WTC11 (cell line): ENCODE measurements at regions not wholly inside any gene's neighbourhood (a gene's known extent, or its start where the extent isn't known, plus 50 kb on each side); places are given as distances from the start of the nearest gene placed in this dataset.

Source experiments
- ATAC-seq: fragments of 200-7000 bp; cut with Tn5 transposase; 2 replicates; pipeline ENCODE4 v1.10.0; 2021; ENCODE audit warnings: mild to moderate bottlenecking, moderate library complexity
- CTCF ChIA-PET: fragments of 300-600 bp; sonication (Branson Sonifier 250); formaldehyde crosslinking; loops from one replicate; lab custom pipeline; 2021; ENCODE audit warnings: antibody characterized with exemption; lab: Charles Lee
- POLR2A ChIA-PET: fragments of 350-600 bp; sonication (Branson Sonifier 250); formaldehyde crosslinking; loops from one replicate; lab custom pipeline; 2021; ENCODE audit warnings: antibody characterized with exemption; lab: Charles Lee
- DNase-seq: peaks from one replicate; pipeline ENCODE4 v3.0.0; 2021; ENCODE audit warnings: low spot score
- H3K27ac Mint-ChIP-seq: 2 replicates; pipeline ENCODE4 v1.8.0; 2021; ENCODE audit warnings: mixed read lengths
- H3K27me3 Mint-ChIP-seq: 2 replicates; pipeline ENCODE4 v1.8.0; 2021; ENCODE audit warnings: low read depth, mild to moderate bottlenecking, moderate library complexity, mixed read lengths
- H3K36me3 Mint-ChIP-seq: 2 replicates; pipeline ENCODE4 v1.8.0; 2021; ENCODE audit warnings: mixed read lengths
- H3K4me1 Mint-ChIP-seq: 2 replicates; pipeline ENCODE4 v1.8.0; 2022; ENCODE audit warnings: mixed read lengths
- H3K4me3 Mint-ChIP-seq: 2 replicates; pipeline ENCODE4 v1.8.0; 2021; ENCODE audit warnings: mild to moderate bottlenecking, moderate library complexity, mixed read lengths
- H3K9me3 Mint-ChIP-seq: 2 replicates; pipeline ENCODE4 v1.8.0; 2021; ENCODE audit warnings: mixed read lengths
- CDX4 ChIP-seq: fragments of 250-450 bp; sonication (Bioruptor Pico); IDR thresholded peaks from 2 replicates; pipeline ENCODE4 v1.9.0; 2021; ENCODE audit warnings: moderate library complexity, mild to moderate bottlenecking, inconsistent platforms, borderline replicate concordance
- CTCF ChIP-seq: fragments of 200-600 bp; IDR thresholded peaks from 2 replicates; pipeline ENCODE4 v1.8.0; 2022; ENCODE audit warnings: antibody characterized with exemption
- ERG ChIP-seq: fragments of 250-450 bp; sonication (Bioruptor Pico); IDR thresholded peaks from 2 replicates; pipeline ENCODE4 v1.8.0; 2021; ENCODE audit warnings: mild to moderate bottlenecking
- ETV6 ChIP-seq: sonication (generic); formaldehyde crosslinking; IDR thresholded peaks from 2 replicates; pipeline ENCODE4 v1.8.1; 2022; ENCODE audit warnings: mild to moderate bottlenecking, missing genetic modification reagents
- FOXK1 ChIP-seq: sonication (generic); formaldehyde crosslinking; IDR thresholded peaks from 2 replicates; pipeline ENCODE4 v1.8.0; 2022; ENCODE audit warnings: mild to moderate bottlenecking, moderate library complexity, missing genetic modification reagents
- GRHL2 ChIP-seq: fragments of 250-450 bp; sonication (Bioruptor Pico); IDR thresholded peaks from 2 replicates; pipeline ENCODE4 v1.8.0; 2022; ENCODE audit warnings: mild to moderate bottlenecking, moderate library complexity; ENCODE audit not compliant: insufficient replicate concordance, severe bottlenecking
- HMGXB4 ChIP-seq: sonication (generic); formaldehyde crosslinking; IDR thresholded peaks from 2 replicates; pipeline ENCODE4 v1.8.1; 2023; ENCODE audit warnings: mild to moderate bottlenecking, moderate library complexity, missing genetic modification reagents
- IRF1 ChIP-seq: sonication (generic); formaldehyde crosslinking; IDR thresholded peaks from 2 replicates; pipeline ENCODE4 v1.8.0; 2023; ENCODE audit warnings: missing genetic modification reagents
- KAT7 ChIP-seq: sonication (generic); formaldehyde crosslinking; IDR thresholded peaks from 2 replicates; pipeline ENCODE4 v1.8.1; 2023; ENCODE audit warnings: missing genetic modification reagents, mild to moderate bottlenecking, borderline replicate concordance
- PREB ChIP-seq: sonication (generic); formaldehyde crosslinking; IDR thresholded peaks from 2 replicates; pipeline ENCODE4 v1.8.1; 2022; ENCODE audit warnings: mild to moderate bottlenecking, missing genetic modification reagents, moderate library complexity, borderline replicate concordance
- SOX15 ChIP-seq: fragments of 250-450 bp; sonication (Bioruptor Pico); IDR thresholded peaks from 2 replicates; pipeline ENCODE4 v1.9.0; 2021; ENCODE audit warnings: mild to moderate bottlenecking
- TCF7 ChIP-seq: sonication (generic); formaldehyde crosslinking; IDR thresholded peaks from 2 replicates; pipeline ENCODE4 v1.8.0; 2022; ENCODE audit warnings: mild to moderate bottlenecking, low read depth, missing genetic modification reagents, moderate library complexity
- TEAD1 ChIP-seq: sonication (generic); formaldehyde crosslinking; IDR thresholded peaks from 2 replicates; pipeline ENCODE4 v1.8.0; 2022; ENCODE audit warnings: mild to moderate bottlenecking, missing genetic modification reagents
- ZBTB21 ChIP-seq: sonication (generic); formaldehyde crosslinking; IDR thresholded peaks from 2 replicates; pipeline ENCODE4 v1.8.1; 2023; ENCODE audit warnings: mild to moderate bottlenecking, missing genetic modification reagents, borderline replicate concordance
- ZNF281 ChIP-seq: sonication (generic); formaldehyde crosslinking; IDR thresholded peaks from 2 replicates; pipeline ENCODE4 v1.8.0; 2023; ENCODE audit warnings: mild to moderate bottlenecking, missing genetic modification reagents
- ZNF396 ChIP-seq: fragments of 250-450 bp; sonication (Bioruptor Pico); IDR thresholded peaks from 2 replicates; pipeline ENCODE4 v1.8.0; 2021; ENCODE audit warnings: mild to moderate bottlenecking, moderate library complexity, borderline replicate concordance
- ZNF532 ChIP-seq: fragments of 250-450 bp; sonication (Bioruptor Pico); IDR thresholded peaks from 2 replicates; pipeline ENCODE4 v1.9.0; 2021; ENCODE audit warnings: mild to moderate bottlenecking, borderline replicate concordance

GRCh38 chr11:19574916-19575315 is 137.7 kb upstream of the NAV2 start (continued):
- no peak for TF ChIP-seq ZNF532 (CRISPR knock-in tag)
- no peak for TF ChIP-seq PREB (CRISPR knock-in tag)
- TF ChIP-seq ETV6 (CRISPR knock-in tag) = no peak
- no peak for TF ChIP-seq GRHL2 (CRISPR knock-in tag)
- TF ChIP-seq KAT7 (CRISPR knock-in tag) = no peak
- no peak for TF ChIP-seq ZNF281 (CRISPR knock-in tag)
- TF ChIP-seq, all 79 proteins: peak for 0

- Mint-ChIP-seq H3K27me3 (peaks cover 2% of the 10 kb centered on the region; the same call in 1 of the 2 replicates), H3K9me3 (peaks cover 5% of the 10 kb centered on the region; the same call in 1 of the 2 replicates), H3K27ac (no peak overlapping the region), H3K4me1 (peaks cover 10% of the 10 kb centered on the region), H3K36me3 (no peaks in the 10 kb centered on the region), H3K4me3 (no peak overlapping the region)
- CTCF ChIA-PET = interaction anchor here (1.5 to 2.5 kb wide), 3 partner anchors 10 to 330 kb away, joined by 5 to 8 read pairs (median 6); no protein-coding TSS in a partner anchor
- ATAC-seq = no peak
- TF ChIP-seq CTCF (no peak), ZNF396 (CRISPR knock-in tag) (no peak), SOX15 (CRISPR knock-in tag) (no peak), ERG (CRISPR knock-in tag) (no peak), IRF1 (no peak), TCF7 (CRISPR knock-in tag) (no peak), ZBTB21 (CRISPR knock-in tag) (no peak), FOXK1 (CRISPR knock-in tag) (no peak), GRHL2 (CRISPR knock-in tag) (no peak), KAT7 (CRISPR knock-in tag) (no peak), TEAD1 (CRISPR knock-in tag) (no peak), ETV6 (CRISPR knock-in tag) (no peak), CDX4 (CRISPR knock-in tag) (no peak), HMGXB4 (no peak)
- DNase-seq = no peak
- POLR2A ChIA-PET = interaction anchor here (0.7 kb wide), 1 partner anchor 1358 kb away, joined by 3 read pairs; no protein-coding TSS in a partner anchor
Observed at GRCh38 chr11:19573666-19574065, 139.0 kb upstream of the NAV2 start.
